ENCODE measurements at regions not wholly inside any gene's neighbourhood (a gene's known extent, or its start where the extent isn't known, plus 50 kb on each side); places are given as distances from the start of the nearest gene placed in this dataset.

- Histone ChIP-seq H3K27ac (ENCODE audit: extremely low read depth, low read depth, low read length) (no peak overlapping the region), H3K4me3 (ENCODE audit: low read depth, low read length) (no peak overlapping the region), H3K4me1 (ENCODE audit: control insufficient read depth, insufficient read depth, low read length) (no peaks in the 10 kb centered on the region), H3K9me3 (ENCODE audit: control insufficient read depth, insufficient read depth, low read depth, low read length) (no peaks in the 10 kb centered on the region), H3K36me3 (ENCODE audit: control insufficient read depth in 2 of 2, insufficient read depth in 1 of 2, low read length in 2 of 2) (no peaks in the 10 kb centered on the region)
- ChIA-PET POLR2A (no interaction called here), CTCF (no interaction called here)
- TF ChIP-seq ZNF391 (tag by site-specific recombination; IDR thresholded peaks at IDR 0.05; ENCODE audit: borderline replicate concordance, low read depth) (no peak), ZNF521 (tag by site-specific recombination; IDR thresholded peaks at IDR 0.05) (no peak), MYNN (tag by site-specific recombination; IDR thresholded peaks at IDR 0.05; ENCODE audit: borderline replicate concordance) (no peak), ZNF248 (tag by site-specific recombination; IDR thresholded peaks at IDR 0.05) (no peak), ZSCAN5A (tag by site-specific recombination; IDR thresholded peaks at IDR 0.05) (no peak), ZNF639 (tag by site-specific recombination; IDR thresholded peaks at IDR 0.05) (no peak), ZNF202 (tag by site-specific recombination; IDR thresholded peaks at IDR 0.05; ENCODE audit: borderline replicate concordance) (no peak), HOXA7 (CRISPR knock-in tag; IDR thresholded peaks at IDR 0.05; ENCODE audit: borderline replicate concordance) (no peak)
Observed at GRCh38 chr10:42974693-42975002, 102.2 kb upstream of the RET start.

GRCh38 chr10:42975005-42975493 is 101.8 kb upstream of the RET start:
- Histone ChIP-seq H3K4me3 (ENCODE audit: low read depth, low read length) (no peak overlapping the region), H3K27ac (ENCODE audit: extremely low read depth, low read depth, low read length) (no peak overlapping the region), H3K36me3 (ENCODE audit: control insufficient read depth in 2 of 2, insufficient read depth in 1 of 2, low read length in 2 of 2) (no peaks in the 10 kb centered on the region), H3K4me1 (ENCODE audit: control insufficient read depth, insufficient read depth, low read length) (no peaks in the 10 kb centered on the region), H3K9me3 (ENCODE audit: control insufficient read depth, insufficient read depth, low read depth, low read length) (no peaks in the 10 kb centered on the region)
- ChIA-PET POLR2A (no interaction called here), CTCF (interaction anchor here (0.6 kb wide), 1 partner anchor 139 kb away, joined by 3 read pairs; no protein-coding TSS in a partner anchor)
- no peak for TF ChIP-seq ZNF404 (tag by site-specific recombination; IDR thresholded peaks at IDR 0.05)
- TF ChIP-seq ZNF175 (tag by site-specific recombination; IDR thresholded peaks at IDR 0.05), result no peak
- peak; percentile 65 for TF ChIP-seq ZIC2 (tag by site-specific recombination; IDR thresholded peaks at IDR 0.05)
- no peak for TF ChIP-seq ZNF692 (tag by site-specific recombination; IDR thresholded peaks at IDR 0.05)
- TF ChIP-seq ZNF843 (tag by site-specific recombination; IDR thresholded peaks at IDR 0.05), result no peak

- Histone ChIP-seq H3K27ac (ENCODE audit: extremely low read depth, low read depth, low read length) (no peak overlapping the region), H3K4me1 (ENCODE audit: control insufficient read depth, insufficient read depth, low read length) (no peaks in the 10 kb centered on the region), H3K9me3 (ENCODE audit: control insufficient read depth, insufficient read depth, low read depth, low read length) (no peaks in the 10 kb centered on the region), H3K4me3 (ENCODE audit: low read depth, low read length) (no peak overlapping the region), H3K36me3 (ENCODE audit: control insufficient read depth in 2 of 2, insufficient read depth in 1 of 2, low read length in 2 of 2) (no peaks in the 10 kb centered on the region)
- ChIA-PET POLR2A (no interaction called here), CTCF (interaction anchor here (0.6 to 0.7 kb wide), 2 partner anchors 131 to 140 kb away, joined by 3 read pairs; no protein-coding TSS in a partner anchor)
- no peak for TF ChIP-seq ZNF24 (tag by site-specific recombination; IDR thresholded peaks at IDR 0.05)
- TF ChIP-seq PRDM6 (tag by site-specific recombination; IDR thresholded peaks at IDR 0.05), result no peak
- no peak for TF ChIP-seq HOXC10 (CRISPR knock-in tag; IDR thresholded peaks at IDR 0.05)
- TF ChIP-seq ZNF549 (tag by site-specific recombination; IDR thresholded peaks at IDR 0.05), result no peak
- TF ChIP-seq ZBTB6 (tag by site-specific recombination; IDR thresholded peaks at IDR 0.05), result no peak
- TF ChIP-seq ZNF837 (tag by site-specific recombination; IDR thresholded peaks at IDR 0.05), result no peak
- no peak for TF ChIP-seq ZNF274 (IDR thresholded peaks at IDR 0.05; ENCODE audit: low read length)
- TF ChIP-seq ZNF274 (tag by site-specific recombination; IDR thresholded peaks at IDR 0.05; ENCODE audit: borderline replicate concordance), result no peak
- no peak for TF ChIP-seq ZNF501 (tag by site-specific recombination; IDR thresholded peaks at IDR 0.05)
- TF ChIP-seq ZNF423 (tag by site-specific recombination; IDR thresholded peaks at IDR 0.05), result no peak
- no peak for TF ChIP-seq ZNF645 (tag by site-specific recombination; IDR thresholded peaks at IDR 0.05)
Observed at GRCh38 chr10:42975558-42976340, 101.1 kb upstream of the RET start.

All from HEK293 (cell line).